Gastrocnemius medialis (tissue), 4 donors: ENCODE measurements at regions not wholly inside any gene's neighbourhood (a gene's known extent, or its start where the extent isn't known, plus 50 kb on each side); places are given as distances from the start of the nearest gene placed in this dataset.

Experiments used
- ATAC-seq, 2 donors: fragments of 150-250 bp; one replicate each; pipeline ENCODE4 v1.9.1; 2016
- DNase-seq, 2 donors: peaks; one replicate each; pipeline ENCODE4 v3.0.0-alpha.2; 2019
- H3K27ac ChIP-seq, 4 donors: fragments of 200-600 bp; sonication (generic); 1 replicate in 1 of 4; 2 replicates in 3 of 4; pipeline ENCODE4 v1.5.1; 2016 to 2018; ENCODE audit warnings: mild to moderate bottlenecking in 2 of 4, moderate library complexity in 1 of 4
- H3K27me3 ChIP-seq, 3 donors: fragments of 200-600 bp; sonication (generic) in 2 of 3; 1 replicate in 1 of 3; 2 replicates in 2 of 3; pipeline versions ENCODE4 v1.5.1 to v1.6.0; 2016 to 2019; ENCODE audit warnings: mild to moderate bottlenecking in 1 of 3, moderate library complexity in 1 of 3
- H3K36me3 ChIP-seq, 2 donors: fragments of 200-600 bp; sonication (generic) in 1 of 2; one replicate each; pipeline ENCODE4 v1.5.1; 2017 to 2018
- H3K4me1 ChIP-seq, 2 donors: fragments of 200-600 bp; sonication (generic) in 1 of 2; one replicate each; pipeline ENCODE4 v1.5.1; 2016 to 2017; ENCODE audit warnings: mild to moderate bottlenecking in 2 of 2
- H3K4me3 ChIP-seq, 4 donors: fragments of 200-600 bp; sonication (generic) in 3 of 4; 1 replicate in 1 of 4; 2 replicates in 3 of 4; pipeline ENCODE4 v1.5.1; 2016 to 2019; ENCODE audit warnings: mild to moderate bottlenecking in 2 of 4
- H3K9me3 ChIP-seq, 3 donors: fragments of 200-600 bp; sonication (generic) in 2 of 3; 1 replicate in 1 of 3; 2 replicates in 2 of 3; pipeline ENCODE4 v1.5.1; 2016 to 2019
- POLR2A ChIP-seq, 2 donors: fragments of 450-650 bp; IDR thresholded peaks; one replicate each; pipeline ENCODE4 v1.6.1; 2017; ENCODE audit warnings: antibody characterized with exemption in 2 of 2, mild to moderate bottlenecking in 2 of 2, moderate library complexity in 2 of 2
- in situ Hi-C, 4 donors: fragments of 200-750 bp; cut with MboI; loops; one replicate each; pipeline versions ENCODE4 v1.15.0 to v1.8.0; 2017; ENCODE audit warnings: low sequenced_read_pairs in 4 of 4
- intact Hi-C: fragments of 100-400 bp; cut with DNase I; formaldehyde crosslinking; loops from one replicate; pipeline ENCODE4 v1.15.1; 2023; ENCODE audit warnings: low total_unique reads
- TF ChIP-seq, protein P1 (sequence below), 5 experiments: fragments of 450-650 bp in 3 of 5; fragments of 200-600 bp in 2 of 5; sonication (generic) in 2 of 5; IDR thresholded peaks in 4 of 5; conservative IDR thresholded peaks in 1 of 5; 1 replicate in 4 of 5; 2 replicates in 1 of 5; pipeline ENCODE4 v1.5.1; 2016 to 2019; ENCODE audit warnings: antibody characterized with exemption in 5 of 5, mild to moderate bottlenecking in 3 of 5, moderate library complexity in 3 of 5

- in situ Hi-C loops (no loop called here), intact Hi-C loops (no loop called here)
- Histone ChIP-seq H3K27me3 (no peaks in the 10 kb centered on the region), H3K9me3 (no peaks in the 10 kb centered on the region), H3K27ac (no peak overlapping the region), H3K4me1 (no peaks in the 10 kb centered on the region), H3K4me3 (no peak overlapping the region), H3K36me3 (no peaks in the 10 kb centered on the region)
- TF ChIP-seq, protein P1, sequence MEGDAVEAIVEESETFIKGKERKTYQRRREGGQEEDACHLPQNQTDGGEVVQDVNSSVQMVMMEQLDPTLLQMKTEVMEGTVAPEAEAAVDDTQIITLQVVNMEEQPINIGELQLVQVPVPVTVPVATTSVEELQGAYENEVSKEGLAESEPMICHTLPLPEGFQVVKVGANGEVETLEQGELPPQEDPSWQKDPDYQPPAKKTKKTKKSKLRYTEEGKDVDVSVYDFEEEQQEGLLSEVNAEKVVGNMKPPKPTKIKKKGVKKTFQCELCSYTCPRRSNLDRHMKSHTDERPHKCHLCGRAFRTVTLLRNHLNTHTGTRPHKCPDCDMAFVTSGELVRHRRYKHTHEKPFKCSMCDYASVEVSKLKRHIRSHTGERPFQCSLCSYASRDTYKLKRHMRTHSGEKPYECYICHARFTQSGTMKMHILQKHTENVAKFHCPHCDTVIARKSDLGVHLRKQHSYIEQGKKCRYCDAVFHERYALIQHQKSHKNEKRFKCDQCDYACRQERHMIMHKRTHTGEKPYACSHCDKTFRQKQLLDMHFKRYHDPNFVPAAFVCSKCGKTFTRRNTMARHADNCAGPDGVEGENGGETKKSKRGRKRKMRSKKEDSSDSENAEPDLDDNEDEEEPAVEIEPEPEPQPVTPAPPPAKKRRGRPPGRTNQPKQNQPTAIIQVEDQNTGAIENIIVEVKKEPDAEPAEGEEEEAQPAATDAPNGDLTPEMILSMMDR (IDR thresholded peaks at IDR 0.05 in 4 of 5, conservative IDR thresholded peaks at IDR 0.05 in 1 of 5): no peak
- TF ChIP-seq POLR2A (IDR thresholded peaks at IDR 0.05): no peak
- ATAC-seq (no peak), DNase-seq (no peak)
Observed at GRCh38 chr20:11459090-11459890, 458.4 kb upstream of the BTBD3 start.

- no peaks in the 10 kb centered on the region for H3K9me3 ChIP-seq
- intact Hi-C loops: no loop called here
- in situ Hi-C loops: no loop called here
- no peaks in the 10 kb centered on the region for H3K4me1 ChIP-seq
- H3K27me3 ChIP-seq: no peaks in the 10 kb centered on the region
- TF ChIP-seq, protein P1 (IDR thresholded peaks at IDR 0.05 in 4 of 5, conservative IDR thresholded peaks at IDR 0.05 in 1 of 5): no peak
- no peak for TF ChIP-seq POLR2A (IDR thresholded peaks at IDR 0.05)
- H3K27ac ChIP-seq: no peak overlapping the region
- no peak for ATAC-seq
- H3K4me3 ChIP-seq: no peak overlapping the region
- no peak for DNase-seq
- no peaks in the 10 kb centered on the region for H3K36me3 ChIP-seq
Observed at GRCh38 chr20:11467436-11467835, 450.3 kb upstream of the BTBD3 start.

DNA sequence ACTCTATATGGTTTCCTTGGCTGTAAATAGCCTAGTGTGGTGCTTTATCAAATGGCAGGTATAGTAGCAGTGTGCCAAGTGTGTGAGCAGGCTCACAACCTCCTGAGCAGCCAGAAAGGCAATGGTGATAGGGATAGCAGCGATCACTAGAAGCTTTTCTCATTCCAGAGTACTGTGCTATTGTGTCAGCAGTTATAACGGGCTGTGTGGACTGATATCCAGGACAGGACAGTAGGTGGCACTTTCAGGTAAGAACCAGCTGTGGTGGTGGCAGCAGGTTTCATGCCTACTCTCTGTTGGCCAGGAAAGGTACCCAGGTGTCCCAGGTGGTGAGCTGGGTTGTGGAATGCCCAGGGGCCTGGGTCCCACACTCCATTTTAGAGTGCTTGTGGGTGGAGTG lies 448.8 kb upstream of the BTBD3 start:
- in situ Hi-C loops (no loop called here), intact Hi-C loops (no loop called here)
- H3K36me3 ChIP-seq: no peaks in the 10 kb centered on the region
- ATAC-seq: no peak
- no peak for DNase-seq
- H3K27ac ChIP-seq: no peak overlapping the region
- H3K9me3 ChIP-seq: no peaks in the 10 kb centered on the region
- no peaks in the 10 kb centered on the region for H3K4me1 ChIP-seq
- H3K4me3 ChIP-seq: no peak overlapping the region
- no peaks in the 10 kb centered on the region for H3K27me3 ChIP-seq
- no peak for TF ChIP-seq POLR2A (IDR thresholded peaks at IDR 0.05)
- TF ChIP-seq, protein P1 (IDR thresholded peaks at IDR 0.05 in 4 of 5, conservative IDR thresholded peaks at IDR 0.05 in 1 of 5): no peak

GRCh38 chr20:11469795-11470435 lies 447.8 kb upstream of the BTBD3 start:
- TF ChIP-seq, protein P1 (IDR thresholded peaks at IDR 0.05 in 4 of 5, conservative IDR thresholded peaks at IDR 0.05 in 1 of 5): no peak
- no peak for TF ChIP-seq POLR2A (IDR thresholded peaks at IDR 0.05)
- in situ Hi-C loops: no loop called here
- ATAC-seq: no peak

More at GRCh38 chr20:11469795-11470435, 447.8 kb upstream of the BTBD3 start:
- Histone ChIP-seq H3K27ac (no peak overlapping the region), H3K27me3 (no peaks in the 10 kb centered on the region), H3K36me3 (no peaks in the 10 kb centered on the region), H3K4me1 (no peaks in the 10 kb centered on the region), H3K4me3 (no peak overlapping the region), H3K9me3 (no peaks in the 10 kb centered on the region)
- no peak for DNase-seq
- intact Hi-C loops: no loop called here
